ENCODE measurements at regions not wholly inside any gene's neighbourhood (a gene's known extent, or its start where the extent isn't known, plus 50 kb on each side); places are given as distances from the start of the nearest gene placed in this dataset.

- DNase-seq (ENCODE audit: low spot score): no peak
Measured at GRCh38 chr7:130926001-130926691, 192.1 kb upstream of the KLF14 start.

DNA sequence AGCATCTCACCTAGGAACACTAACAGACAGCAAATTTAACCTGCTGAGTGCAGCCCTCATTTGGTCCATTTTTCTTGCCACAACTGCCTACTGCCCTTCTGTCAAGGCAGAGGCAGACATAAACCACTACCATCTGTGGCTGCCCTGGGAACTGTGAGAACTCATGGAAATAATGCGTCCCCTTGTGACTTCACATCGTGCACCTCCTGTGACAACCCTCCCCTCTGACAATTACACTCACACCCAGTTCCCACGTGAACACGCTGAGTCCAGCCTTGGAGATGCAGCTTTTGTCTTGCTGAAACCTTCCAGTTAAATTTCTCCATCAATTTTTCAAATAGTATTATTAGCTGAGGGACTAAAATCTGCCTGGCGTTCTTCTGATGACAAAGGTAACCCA lies 193.1 kb upstream of the KLF14 start:
- DNase-seq (ENCODE audit: low spot score): no peak

DNA sequence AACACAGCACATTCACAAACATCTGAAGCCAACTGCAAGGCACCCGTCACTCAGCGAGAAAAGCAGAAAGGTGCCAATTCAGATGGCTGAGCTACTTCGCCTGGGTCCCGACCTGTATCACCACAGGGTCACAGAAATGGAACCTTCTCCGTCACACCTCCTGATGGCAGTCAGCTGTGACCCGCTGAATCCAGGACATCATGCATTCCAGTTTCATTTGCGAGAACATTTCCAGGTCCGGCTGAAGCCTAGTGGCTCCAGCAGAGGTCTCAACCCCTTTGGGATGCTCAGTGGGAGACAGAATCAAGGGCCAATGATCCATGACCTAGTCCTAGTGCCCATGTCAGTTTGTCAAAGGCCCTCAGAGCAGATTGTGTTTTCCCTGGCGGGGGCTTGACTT lies 193.6 kb upstream of the KLF14 start:
- no peak for DNase-seq (ENCODE audit: low spot score)

DNA sequence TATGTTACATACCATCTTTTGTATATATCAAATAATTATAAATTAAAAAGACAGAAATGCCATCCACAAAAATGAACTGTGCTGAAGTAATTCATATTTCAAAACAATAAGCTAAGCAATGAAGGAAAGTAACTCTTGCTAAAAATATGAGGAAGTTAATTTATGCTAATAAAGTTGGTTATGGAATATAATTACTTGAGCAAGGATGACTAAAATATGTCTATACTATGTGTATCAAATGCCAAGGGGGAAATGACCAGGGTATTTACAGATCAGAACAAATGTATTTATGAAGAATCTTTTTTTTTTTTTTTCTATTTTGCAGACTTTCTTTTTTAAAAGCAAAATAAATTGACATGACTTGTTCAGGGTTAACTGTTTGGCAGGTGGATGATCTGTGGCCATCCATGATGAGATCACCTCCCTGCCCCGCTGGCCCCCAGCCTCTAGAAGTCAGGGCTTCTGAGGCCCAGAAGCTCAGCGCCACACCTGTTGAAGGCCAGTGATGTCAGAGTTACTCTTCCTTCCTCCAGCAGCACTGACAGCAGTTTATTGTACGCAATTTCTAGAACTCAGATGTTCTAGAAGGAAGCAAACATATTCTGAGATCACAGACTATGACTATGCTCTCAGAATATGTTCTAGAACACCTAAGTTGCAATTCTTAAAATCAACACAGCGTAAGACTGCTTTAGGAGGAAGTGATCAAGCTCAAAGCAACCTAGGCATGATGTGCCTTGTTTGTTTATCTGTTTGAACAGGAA lies 196.1 kb upstream of the KLF14 start:
- no peak for DNase-seq (ENCODE audit: low spot score)

DNA sequence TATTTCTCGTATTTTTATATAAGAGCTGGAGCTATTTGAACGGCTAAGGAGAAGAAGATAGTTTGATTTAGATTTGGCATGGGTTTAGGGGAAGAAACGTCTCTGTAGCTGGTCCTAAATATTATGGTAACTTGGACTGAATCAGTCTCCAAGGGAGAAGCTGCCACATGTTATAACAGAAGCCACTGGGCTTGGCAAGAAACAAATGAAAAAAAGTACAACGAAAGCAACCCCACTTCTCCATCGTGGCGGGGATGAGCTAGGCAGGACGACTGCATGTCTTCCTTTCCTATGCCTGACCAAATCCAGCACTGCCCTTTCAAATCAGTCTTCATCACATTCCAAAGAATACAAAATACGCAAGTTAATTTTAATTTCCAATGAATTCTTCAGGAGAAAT lies 196.7 kb upstream of the KLF14 start:
- no peak for DNase-seq (ENCODE audit: low spot score)

DNA sequence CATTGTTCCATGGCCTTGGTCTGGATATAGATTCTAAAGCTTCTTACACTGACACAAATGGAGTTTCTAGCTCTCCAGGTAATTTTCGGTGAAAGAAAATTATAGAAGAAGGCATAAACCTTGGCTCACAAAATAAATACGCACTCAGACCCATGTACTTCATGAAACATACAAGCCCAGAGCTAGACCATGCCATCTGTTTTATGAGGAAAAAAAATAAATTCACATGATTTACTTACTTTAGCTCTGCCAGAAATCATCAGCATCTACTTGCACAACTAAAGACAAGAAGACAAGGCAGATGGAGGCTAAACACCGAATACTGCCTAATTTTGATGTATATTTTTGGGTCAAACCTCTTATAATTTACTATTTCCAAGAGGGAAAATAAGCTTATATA lies 197.4 kb upstream of the KLF14 start:
- no peak for DNase-seq (ENCODE audit: low spot score)

- DNase-seq (ENCODE audit: low spot score): no peak
Measured at GRCh38 chr7:130932088-130932487, 198.1 kb upstream of the KLF14 start.

DNA sequence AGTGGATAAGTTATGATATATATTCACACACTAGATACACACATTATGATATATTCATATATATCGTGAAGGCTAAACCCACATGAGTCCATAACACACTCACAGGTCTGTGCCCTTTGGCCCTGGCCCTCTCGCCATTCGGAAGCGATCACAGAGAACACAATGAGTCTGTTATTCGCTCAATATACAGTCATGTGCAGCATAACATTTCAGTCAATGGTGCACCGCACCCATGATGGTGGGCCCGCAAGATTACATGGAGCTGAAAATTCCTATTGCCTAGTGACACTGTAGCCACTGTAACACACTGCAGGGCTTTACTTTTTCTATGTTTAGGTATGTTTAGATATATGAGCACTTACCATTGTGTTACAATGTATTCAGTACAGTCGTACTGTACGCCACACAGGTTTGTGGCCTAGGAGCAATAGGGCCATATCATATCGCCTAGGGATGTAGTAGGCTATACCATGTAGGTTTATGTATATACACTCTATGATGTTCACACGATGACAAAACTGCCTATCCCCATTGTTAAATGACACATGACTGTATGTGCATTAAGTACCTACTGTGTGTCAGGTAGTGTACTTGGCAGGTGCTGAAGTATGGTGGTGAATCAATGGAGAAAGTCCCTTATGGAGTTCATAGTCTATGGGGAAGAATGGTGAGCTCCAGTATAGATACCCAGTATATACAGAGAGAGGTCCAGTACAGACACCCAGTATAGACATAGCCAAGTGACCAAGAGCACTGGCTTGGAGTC lies 198.8 kb upstream of the KLF14 start:
- no peak for DNase-seq (ENCODE audit: low spot score)

GRCh38 chr7:130933919-130934318 lies 199.9 kb upstream of the KLF14 start:
- no peak for DNase-seq (ENCODE audit: low spot score)

- no peak for DNase-seq (ENCODE audit: low spot score)
Measured at GRCh38 chr7:130935564-130936157, 201.7 kb upstream of the KLF14 start.

GRCh38 chr7:130936202-130936931 lies 202.4 kb upstream of the KLF14 start:
- no peak for DNase-seq (ENCODE audit: low spot score)

GRCh38 chr7:130937016-130937415 lies 203.0 kb upstream of the KLF14 start:
- DNase-seq (ENCODE audit: low spot score): no peak

- DNase-seq (ENCODE audit: low spot score): no peak
Measured at GRCh38 chr7:130937830-130938229, 203.8 kb upstream of the KLF14 start.

DNA sequence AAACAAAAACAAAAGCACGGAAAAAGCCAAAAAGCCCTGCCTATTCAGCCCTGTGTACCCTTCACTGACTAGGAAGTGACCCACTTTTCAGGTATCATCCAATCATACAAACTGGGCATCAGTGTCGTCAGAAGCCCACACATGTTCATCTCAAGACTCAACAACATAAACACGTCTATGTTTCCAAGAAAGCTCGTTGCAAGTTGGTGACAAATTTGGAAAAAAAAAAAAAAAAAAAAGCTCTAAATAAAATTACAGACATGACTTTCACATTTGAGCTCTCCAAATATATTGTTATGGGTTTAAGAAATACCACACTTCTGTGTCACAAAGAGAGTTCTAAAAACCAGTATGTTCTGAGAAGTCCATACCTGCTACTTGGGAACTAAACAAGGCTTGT lies 204.7 kb upstream of the KLF14 start:
- no peak for DNase-seq (ENCODE audit: low spot score)

GRCh38 chr7:130939321-130940095 lies 205.5 kb upstream of the KLF14 start:
- no peak for DNase-seq (ENCODE audit: low spot score)

DNA sequence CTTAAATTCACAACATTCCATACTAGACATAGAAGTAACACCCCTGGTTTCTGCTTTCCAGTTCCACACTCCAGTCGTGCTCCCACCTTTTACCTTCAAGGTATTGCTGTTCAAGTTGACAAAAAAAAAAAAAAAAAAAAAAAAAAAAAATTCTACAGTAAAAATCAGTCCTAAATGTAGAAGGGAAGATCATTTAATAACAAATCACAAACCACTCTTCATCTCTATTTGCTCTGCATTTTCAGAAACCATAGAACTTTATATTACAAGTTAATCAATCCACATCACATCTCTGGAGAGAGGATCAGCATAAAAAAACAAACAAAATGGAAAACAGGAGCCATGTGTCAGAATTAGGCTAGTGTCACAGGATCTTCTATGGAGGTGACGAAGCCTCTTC lies 206.3 kb upstream of the KLF14 start:
- no peak for DNase-seq (ENCODE audit: low spot score)

- no peak for DNase-seq (ENCODE audit: low spot score)
Measured at GRCh38 chr7:130940907-130941306, 206.9 kb upstream of the KLF14 start.

GRCh38 chr7:130941322-130942210 lies 207.6 kb upstream of the KLF14 start:
- DNase-seq (ENCODE audit: low spot score): no peak

GRCh38 chr7:130942211-130942964 lies 208.4 kb upstream of the KLF14 start:
- no peak for DNase-seq (ENCODE audit: low spot score)
